H1 (cell line): ENCODE measurements at regions not wholly inside any gene's neighbourhood (a gene's known extent, or its start where the extent isn't known, plus 50 kb on each side); places are given as distances from the start of the nearest gene placed in this dataset.

ENCODE experiments used
- CHD1 ChIP-seq: IDR thresholded peaks from 2 replicates; pipeline ENCODE4 v1.6.1; 2012; ENCODE audit warnings: low read depth, low read length, improper control_type of control experiment
- GABPA ChIP-seq: IDR thresholded peaks from 2 replicates; pipeline ENCODE4 v1.6.1; 2011; ENCODE audit warnings: mild to moderate bottlenecking, low read length, moderate library complexity, borderline replicate concordance; ENCODE audit not compliant: insufficient read depth
- JUND ChIP-seq: IDR thresholded peaks from 2 replicates; pipeline ENCODE4 v1.6.1; 2011; ENCODE audit warnings: mild to moderate bottlenecking, improper control_type of control experiment, low read length
- KDM1A ChIP-seq: fragments of 200-600, 300-600 bp; sonication (generic); IDR thresholded peaks from 2 replicates; pipeline ENCODE4 v1.7.1; 2016; ENCODE audit warnings: mild to moderate bottlenecking, low read length, borderline replicate concordance
- SAP30 ChIP-seq: fragments of 300-600 bp; sonication (generic); IDR thresholded peaks from 2 replicates; pipeline ENCODE4 v1.7.1; 2012; ENCODE audit warnings: low read length, moderate library complexity, mild to moderate bottlenecking, inconsistent platforms; ENCODE audit not compliant: insufficient read depth, insufficient replicate concordance
- TAF7 ChIP-seq: optimal IDR thresholded peaks from 2 replicates; pipeline ENCODE3; 2011; ENCODE audit warnings: low read depth, mild to moderate bottlenecking, inconsistent platforms, low read length, moderate library complexity, borderline replicate concordance
- TCF12 ChIP-seq: IDR thresholded peaks from 2 replicates; pipeline ENCODE4 v1.6.1; 2011; ENCODE audit warnings: low read depth, mild to moderate bottlenecking, low read length
- TF ChIP-seq, protein P1 (sequence below): fragments of 300-600 bp; sonication (generic); IDR thresholded peaks from 2 replicates; pipeline ENCODE4 v1.7.1; 2012; ENCODE audit warnings: low read length, moderate library complexity, mild to moderate bottlenecking, inconsistent platforms; ENCODE audit not compliant: insufficient replicate concordance

GRCh38 chr11:130649801-130650200 lies 201.4 kb downstream of the ADAMTS15 start (continued):
- TF ChIP-seq, protein P1, sequence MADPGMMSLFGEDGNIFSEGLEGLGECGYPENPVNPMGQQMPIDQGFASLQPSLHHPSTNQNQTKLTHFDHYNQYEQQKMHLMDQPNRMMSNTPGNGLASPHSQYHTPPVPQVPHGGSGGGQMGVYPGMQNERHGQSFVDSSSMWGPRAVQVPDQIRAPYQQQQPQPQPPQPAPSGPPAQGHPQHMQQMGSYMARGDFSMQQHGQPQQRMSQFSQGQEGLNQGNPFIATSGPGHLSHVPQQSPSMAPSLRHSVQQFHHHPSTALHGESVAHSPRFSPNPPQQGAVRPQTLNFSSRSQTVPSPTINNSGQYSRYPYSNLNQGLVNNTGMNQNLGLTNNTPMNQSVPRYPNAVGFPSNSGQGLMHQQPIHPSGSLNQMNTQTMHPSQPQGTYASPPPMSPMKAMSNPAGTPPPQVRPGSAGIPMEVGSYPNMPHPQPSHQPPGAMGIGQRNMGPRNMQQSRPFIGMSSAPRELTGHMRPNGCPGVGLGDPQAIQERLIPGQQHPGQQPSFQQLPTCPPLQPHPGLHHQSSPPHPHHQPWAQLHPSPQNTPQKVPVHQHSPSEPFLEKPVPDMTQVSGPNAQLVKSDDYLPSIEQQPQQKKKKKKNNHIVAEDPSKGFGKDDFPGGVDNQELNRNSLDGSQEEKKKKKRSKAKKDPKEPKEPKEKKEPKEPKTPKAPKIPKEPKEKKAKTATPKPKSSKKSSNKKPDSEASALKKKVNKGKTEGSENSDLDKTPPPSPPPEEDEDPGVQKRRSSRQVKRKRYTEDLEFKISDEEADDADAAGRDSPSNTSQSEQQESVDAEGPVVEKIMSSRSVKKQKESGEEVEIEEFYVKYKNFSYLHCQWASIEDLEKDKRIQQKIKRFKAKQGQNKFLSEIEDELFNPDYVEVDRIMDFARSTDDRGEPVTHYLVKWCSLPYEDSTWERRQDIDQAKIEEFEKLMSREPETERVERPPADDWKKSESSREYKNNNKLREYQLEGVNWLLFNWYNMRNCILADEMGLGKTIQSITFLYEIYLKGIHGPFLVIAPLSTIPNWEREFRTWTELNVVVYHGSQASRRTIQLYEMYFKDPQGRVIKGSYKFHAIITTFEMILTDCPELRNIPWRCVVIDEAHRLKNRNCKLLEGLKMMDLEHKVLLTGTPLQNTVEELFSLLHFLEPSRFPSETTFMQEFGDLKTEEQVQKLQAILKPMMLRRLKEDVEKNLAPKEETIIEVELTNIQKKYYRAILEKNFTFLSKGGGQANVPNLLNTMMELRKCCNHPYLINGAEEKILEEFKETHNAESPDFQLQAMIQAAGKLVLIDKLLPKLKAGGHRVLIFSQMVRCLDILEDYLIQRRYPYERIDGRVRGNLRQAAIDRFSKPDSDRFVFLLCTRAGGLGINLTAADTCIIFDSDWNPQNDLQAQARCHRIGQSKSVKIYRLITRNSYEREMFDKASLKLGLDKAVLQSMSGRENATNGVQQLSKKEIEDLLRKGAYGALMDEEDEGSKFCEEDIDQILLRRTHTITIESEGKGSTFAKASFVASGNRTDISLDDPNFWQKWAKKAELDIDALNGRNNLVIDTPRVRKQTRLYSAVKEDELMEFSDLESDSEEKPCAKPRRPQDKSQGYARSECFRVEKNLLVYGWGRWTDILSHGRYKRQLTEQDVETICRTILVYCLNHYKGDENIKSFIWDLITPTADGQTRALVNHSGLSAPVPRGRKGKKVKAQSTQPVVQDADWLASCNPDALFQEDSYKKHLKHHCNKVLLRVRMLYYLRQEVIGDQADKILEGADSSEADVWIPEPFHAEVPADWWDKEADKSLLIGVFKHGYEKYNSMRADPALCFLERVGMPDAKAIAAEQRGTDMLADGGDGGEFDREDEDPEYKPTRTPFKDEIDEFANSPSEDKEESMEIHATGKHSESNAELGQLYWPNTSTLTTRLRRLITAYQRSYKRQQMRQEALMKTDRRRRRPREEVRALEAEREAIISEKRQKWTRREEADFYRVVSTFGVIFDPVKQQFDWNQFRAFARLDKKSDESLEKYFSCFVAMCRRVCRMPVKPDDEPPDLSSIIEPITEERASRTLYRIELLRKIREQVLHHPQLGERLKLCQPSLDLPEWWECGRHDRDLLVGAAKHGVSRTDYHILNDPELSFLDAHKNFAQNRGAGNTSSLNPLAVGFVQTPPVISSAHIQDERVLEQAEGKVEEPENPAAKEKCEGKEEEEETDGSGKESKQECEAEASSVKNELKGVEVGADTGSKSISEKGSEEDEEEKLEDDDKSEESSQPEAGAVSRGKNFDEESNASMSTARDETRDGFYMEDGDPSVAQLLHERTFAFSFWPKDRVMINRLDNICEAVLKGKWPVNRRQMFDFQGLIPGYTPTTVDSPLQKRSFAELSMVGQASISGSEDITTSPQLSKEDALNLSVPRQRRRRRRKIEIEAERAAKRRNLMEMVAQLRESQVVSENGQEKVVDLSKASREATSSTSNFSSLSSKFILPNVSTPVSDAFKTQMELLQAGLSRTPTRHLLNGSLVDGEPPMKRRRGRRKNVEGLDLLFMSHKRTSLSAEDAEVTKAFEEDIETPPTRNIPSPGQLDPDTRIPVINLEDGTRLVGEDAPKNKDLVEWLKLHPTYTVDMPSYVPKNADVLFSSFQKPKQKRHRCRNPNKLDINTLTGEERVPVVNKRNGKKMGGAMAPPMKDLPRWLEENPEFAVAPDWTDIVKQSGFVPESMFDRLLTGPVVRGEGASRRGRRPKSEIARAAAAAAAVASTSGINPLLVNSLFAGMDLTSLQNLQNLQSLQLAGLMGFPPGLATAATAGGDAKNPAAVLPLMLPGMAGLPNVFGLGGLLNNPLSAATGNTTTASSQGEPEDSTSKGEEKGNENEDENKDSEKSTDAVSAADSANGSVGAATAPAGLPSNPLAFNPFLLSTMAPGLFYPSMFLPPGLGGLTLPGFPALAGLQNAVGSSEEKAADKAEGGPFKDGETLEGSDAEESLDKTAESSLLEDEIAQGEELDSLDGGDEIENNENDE, result no peak
- no peak for TF ChIP-seq GABPA
- TF ChIP-seq KDM1A, result no peak
- no peak for TF ChIP-seq TCF12
- TF ChIP-seq SAP30, result no peak
- no peak for TF ChIP-seq TAF7
- no peak for TF ChIP-seq JUND
- TF ChIP-seq CHD1, result no peak
